GM21825 (cell line): ENCODE measurements at regions not wholly inside any gene's neighbourhood (a gene's known extent, or its start where the extent isn't known, plus 50 kb on each side); places are given as distances from the start of the nearest gene placed in this dataset.

Experiments used
- ATAC-seq: cut with Tn5 transposase; IDR thresholded peaks from one replicate; pipeline ENCODE4 v1.9.1; 2021; ENCODE audit warnings: mild to moderate bottlenecking, moderate library complexity; ENCODE audit not compliant: unreplicated experiment

GRCh38 chr1:84090447-84091245 lies 53.4 kb upstream of the PRKACB start:
- peak; percentile 68 for ATAC-seq

DNA sequence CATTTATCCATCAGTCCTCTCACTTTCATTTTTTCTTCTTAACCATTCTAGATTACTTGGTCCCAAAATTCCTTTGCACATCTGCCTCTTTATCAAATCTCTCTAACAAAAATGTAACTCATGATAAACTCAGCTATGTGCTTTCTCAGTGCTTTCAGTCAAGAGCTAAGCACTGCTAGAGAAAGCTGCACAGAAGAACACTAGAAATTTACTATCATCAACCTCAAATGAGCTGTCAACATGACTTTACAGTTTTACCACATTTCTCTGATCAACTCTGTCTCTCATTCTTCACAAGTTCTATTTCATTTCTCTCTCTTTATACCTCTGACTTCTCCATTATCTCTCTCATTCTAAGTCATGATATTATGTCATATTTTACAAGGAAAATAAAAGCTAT lies 54.2 kb upstream of the PRKACB start:
- no peak for ATAC-seq

GRCh38 chr1:84089465-84089864 lies 54.6 kb upstream of the PRKACB start:
- ATAC-seq = no peak

DNA sequence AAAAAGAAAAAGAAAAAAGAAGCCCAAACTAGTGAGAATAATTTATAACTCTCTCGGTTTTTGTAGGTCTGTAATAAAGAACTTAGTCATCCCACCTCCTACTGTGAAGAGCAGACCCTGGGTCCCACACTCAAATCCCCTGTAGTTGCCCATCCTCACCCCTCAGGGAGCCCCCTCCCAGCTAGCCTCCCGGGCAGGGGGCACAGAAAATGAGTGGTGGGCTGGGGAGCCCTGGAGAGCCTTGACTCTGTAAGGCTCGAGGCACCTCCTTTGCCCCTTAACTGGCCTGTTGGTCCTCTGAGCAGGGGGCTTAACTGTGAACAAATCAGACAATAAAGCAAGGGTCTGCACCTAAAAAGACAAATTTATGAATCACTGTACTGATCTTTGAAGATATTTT lies 57.5 kb upstream of the PRKACB start:
- no peak for ATAC-seq

GRCh38 chr1:84086189-84086588 lies 57.9 kb upstream of the PRKACB start:
- no peak for ATAC-seq

DNA sequence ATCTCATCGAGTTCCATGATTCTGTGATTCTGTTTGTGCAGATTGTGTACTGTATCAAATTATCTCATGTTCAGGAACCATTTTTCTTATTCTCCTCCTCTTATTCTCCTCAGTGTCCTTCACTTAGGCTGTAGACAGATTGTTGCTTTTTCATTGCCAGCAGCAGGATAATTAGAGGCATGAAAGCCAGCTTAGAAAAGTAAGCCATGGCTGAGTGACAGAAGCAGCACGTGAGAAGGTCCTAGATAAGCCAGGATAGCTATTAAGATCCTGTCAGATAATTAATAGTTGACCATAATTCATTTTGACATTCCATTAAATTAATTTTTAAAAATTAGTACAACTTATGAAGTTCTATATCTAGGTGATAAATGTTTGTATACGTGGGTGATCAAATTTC lies 60.8 kb upstream of the PRKACB start:
- no peak for ATAC-seq

DNA sequence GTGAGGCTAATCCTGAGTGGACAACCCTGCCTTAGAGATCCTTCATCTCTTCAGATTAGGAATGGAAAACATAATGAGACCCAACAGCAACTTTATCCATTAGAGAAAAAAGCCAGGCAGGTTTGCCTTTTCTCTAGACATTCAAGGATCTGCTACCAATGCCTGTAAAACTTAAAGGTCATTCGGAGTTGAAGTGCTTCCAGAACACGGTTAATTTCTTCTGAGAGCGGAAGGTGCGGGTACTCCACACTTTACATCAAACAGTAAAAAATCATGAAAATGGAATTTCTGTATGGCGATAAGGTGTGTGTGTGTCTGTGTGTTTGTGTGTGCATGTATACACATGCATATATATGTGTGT lies 65.2 kb upstream of the PRKACB start:
- ATAC-seq = no peak

- peak; percentile 32 for ATAC-seq
These were observed 65.8 kb upstream of the PRKACB start for GRCh38 chr1:84078108-84078841.

- peak; percentile 95 for ATAC-seq
These were observed 66.5 kb upstream of the PRKACB start for GRCh38 chr1:84077476-84078107.

- ATAC-seq = no peak
These were observed 70.8 kb upstream of the PRKACB start for GRCh38 chr1:84073266-84073665.

DNA sequence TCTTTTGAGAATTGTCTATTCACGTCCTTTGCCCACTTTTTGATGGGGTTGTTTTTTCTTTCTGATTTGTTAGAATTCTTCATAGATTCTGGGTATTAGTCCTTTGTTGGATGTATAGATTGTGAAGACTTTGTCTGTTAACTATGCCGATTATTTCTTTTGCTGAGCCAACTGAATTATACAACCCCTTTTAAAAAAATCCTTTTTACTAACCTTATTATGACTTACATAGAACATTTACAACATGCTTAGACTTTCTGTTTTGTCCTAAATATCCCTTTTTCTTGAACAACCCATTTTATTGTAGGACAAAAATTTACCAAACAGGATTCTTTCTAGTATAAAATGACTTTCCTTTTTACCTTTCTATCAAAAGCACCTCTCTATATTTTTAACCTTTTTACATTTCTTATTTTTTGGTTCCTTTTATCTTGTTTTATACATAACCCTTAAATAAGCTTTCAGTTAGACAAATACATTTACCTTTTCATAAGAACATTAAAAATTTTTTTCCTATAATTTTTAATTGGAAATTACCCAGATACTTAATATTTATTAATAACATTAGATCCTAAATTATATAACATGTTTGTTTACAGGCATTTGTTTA lies 70.4 kb upstream of the TTLL7 start:
- no peak for ATAC-seq

DNA sequence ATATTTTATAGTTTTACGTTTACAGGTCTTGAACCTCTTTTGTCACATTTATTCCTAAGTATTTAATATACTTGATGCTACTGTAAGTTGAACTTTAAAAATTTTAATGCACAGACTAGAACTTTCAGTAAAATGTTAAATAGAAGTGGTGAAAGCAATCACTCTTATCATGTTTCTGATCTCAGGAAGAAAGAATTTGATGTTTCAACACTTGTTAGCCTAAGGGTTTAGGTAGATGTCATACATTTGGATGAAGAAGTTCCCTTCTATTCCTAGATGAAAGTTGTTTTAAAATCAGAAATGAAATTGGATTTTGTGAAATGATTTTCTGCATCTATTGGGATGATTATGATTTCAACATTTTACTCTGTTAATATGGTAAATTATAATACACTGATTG lies 63.6 kb upstream of the TTLL7 start:
- ATAC-seq = no peak

DNA sequence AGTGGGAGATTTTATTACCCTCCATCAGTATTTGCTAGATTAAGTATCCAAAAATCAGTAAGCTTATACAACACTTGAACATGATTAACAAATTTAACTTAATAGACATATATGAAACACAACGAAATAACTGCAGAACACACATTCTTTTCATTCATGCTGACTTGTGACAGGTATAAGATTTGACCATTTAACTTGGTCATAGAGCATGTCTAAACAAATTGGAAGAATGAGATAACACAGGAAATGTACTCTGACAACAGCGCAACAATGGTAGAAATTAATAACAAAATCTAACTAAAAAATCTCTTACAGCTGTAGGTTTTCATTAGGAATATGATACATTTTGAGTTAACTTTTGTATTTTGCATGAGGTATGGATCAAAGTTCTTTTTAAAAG lies 62.4 kb upstream of the TTLL7 start:
- no peak for ATAC-seq

DNA sequence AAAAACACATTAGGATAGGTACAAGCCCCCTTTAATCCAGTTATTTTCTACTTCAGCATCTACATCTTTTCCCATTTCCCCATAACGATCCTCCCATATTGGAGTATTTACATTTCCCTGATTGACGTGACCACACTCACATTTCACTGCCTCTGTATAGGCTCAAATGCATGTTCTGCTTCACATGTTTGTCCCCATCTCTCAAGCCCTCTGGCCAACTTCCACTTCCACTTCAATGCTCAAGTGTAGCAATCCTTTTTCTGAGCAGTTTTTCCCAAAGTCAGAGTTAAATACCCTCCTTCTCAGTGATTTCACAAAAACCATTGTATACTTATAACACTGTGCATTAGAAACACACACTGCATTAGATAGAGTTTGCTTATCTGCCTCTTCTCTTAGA lies 61.8 kb upstream of the TTLL7 start:
- no peak for ATAC-seq

- ATAC-seq = no peak
These were observed 49.9 kb upstream of the TTLL7 start for GRCh38 chr1:84048820-84049219.
